ENCODE measurements at regions not wholly inside any gene's neighbourhood (a gene's known extent, or its start where the extent isn't known, plus 50 kb on each side); places are given as distances from the start of the nearest gene placed in this dataset.

GRCh38 chr4:28811025-28811424 lies 1909.1 kb upstream of the PCDH7 start:
- TF ChIP-seq CTCF (IDR thresholded peaks at IDR 0.05) (no peak), POLR2A (IDR thresholded peaks at IDR 0.05) (no peak)

Data from lower leg skin (tissue), 3 donors.